DOHH2 (cell line): ENCODE measurements at regions not wholly inside any gene's neighbourhood (a gene's known extent, or its start where the extent isn't known, plus 50 kb on each side); places are given as distances from the start of the nearest gene placed in this dataset.
A peak's percentile ranks its signal among the peaks of the same experiment; 100 is the strongest.

Experiments used
- H3F3A ChIP-seq: fragments of 200-600 bp; sonication (generic), shearing (Covaris generic); 2 replicates; pipeline ENCODE4 v1.6.0; 2016; ENCODE audit warnings: antibody characterized with exemption, mild to moderate bottlenecking; ENCODE audit not compliant: control insufficient read depth, insufficient read depth
- H3K27ac ChIP-seq: fragments of 200-600 bp; sonication (generic); 2 replicates; pipeline ENCODE4 v1.5.1; 2014; ENCODE audit warnings: low read depth, mild to moderate bottlenecking, low read length, moderate library complexity
- H3K27me3 ChIP-seq: fragments of 200-600 bp; sonication (generic); 2 replicates; pipeline ENCODE4 v1.6.1; 2014; ENCODE audit warnings: mild to moderate bottlenecking, low read length, mixed read lengths; ENCODE audit not compliant: control insufficient read depth
- H3K36me3 ChIP-seq: fragments of 200-600 bp; sonication (generic); 2 replicates; pipeline ENCODE4 v1.6.1; 2014; ENCODE audit warnings: mild to moderate bottlenecking, low read length, moderate library complexity, mixed read lengths; ENCODE audit not compliant: control insufficient read depth
- H3K4me1 ChIP-seq: fragments of 200-600 bp; sonication (generic); 2 replicates; pipeline ENCODE4 v1.6.1; 2014; ENCODE audit warnings: mild to moderate bottlenecking, low read length, mixed read lengths; ENCODE audit not compliant: control insufficient read depth
- H3K4me2 ChIP-seq: fragments of 200-600 bp; sonication (generic); 2 replicates; pipeline ENCODE4 v1.6.0; 2014; ENCODE audit warnings: mild to moderate bottlenecking, low read length, moderate library complexity
- H3K4me3 ChIP-seq: fragments of 200-600 bp; sonication (generic); 2 replicates; pipeline ENCODE4 v1.5.1; 2014; ENCODE audit warnings: mild to moderate bottlenecking, low read length, mixed read lengths
- H3K79me2 ChIP-seq: fragments of 200-600 bp; sonication (generic); 2 replicates; pipeline ENCODE4 v1.6.1; 2014; ENCODE audit warnings: mild to moderate bottlenecking, low read length, mixed read lengths; ENCODE audit not compliant: control insufficient read depth
- H3K9me2 ChIP-seq: fragments of 200-600 bp; sonication (generic); replicated peaks from 2 replicates; pipeline ENCODE4 v1.6.1; 2014; ENCODE audit warnings: mild to moderate bottlenecking, low read length, mixed read lengths; ENCODE audit not compliant: control insufficient read depth
- H3K9me3 ChIP-seq: fragments of 200-600 bp; sonication (generic); 2 replicates; pipeline ENCODE4 v1.6.1; 2014; ENCODE audit warnings: antibody characterized with exemption, low read length, mixed read lengths; ENCODE audit not compliant: control insufficient read depth, insufficient read depth
- H4K20me1 ChIP-seq: fragments of 200-600 bp; sonication (generic); 2 replicates; pipeline ENCODE4 v1.6.0; 2014; ENCODE audit warnings: low read depth, mild to moderate bottlenecking, antibody characterized with exemption, low read length, moderate library complexity; ENCODE audit not compliant: control insufficient read depth, insufficient read depth
- EZH2phosphoT487 ChIP-seq: fragments of 200-600 bp; sonication (generic); IDR thresholded peaks from 2 replicates; pipeline ENCODE4 v1.6.1; 2017; ENCODE audit warnings: borderline replicate concordance, mild to moderate bottlenecking, antibody characterized with exemption, low read length, moderate library complexity, mixed read lengths
- TF ChIP-seq, protein P1 (sequence below): fragments of 200-600 bp; sonication (generic); IDR thresholded peaks from one replicate; pipeline ENCODE4 v1.5.1; 2014; ENCODE audit warnings: antibody characterized with exemption, mild to moderate bottlenecking, low read depth, low read length; ENCODE audit not compliant: poor library complexity, severe bottlenecking

DNA sequence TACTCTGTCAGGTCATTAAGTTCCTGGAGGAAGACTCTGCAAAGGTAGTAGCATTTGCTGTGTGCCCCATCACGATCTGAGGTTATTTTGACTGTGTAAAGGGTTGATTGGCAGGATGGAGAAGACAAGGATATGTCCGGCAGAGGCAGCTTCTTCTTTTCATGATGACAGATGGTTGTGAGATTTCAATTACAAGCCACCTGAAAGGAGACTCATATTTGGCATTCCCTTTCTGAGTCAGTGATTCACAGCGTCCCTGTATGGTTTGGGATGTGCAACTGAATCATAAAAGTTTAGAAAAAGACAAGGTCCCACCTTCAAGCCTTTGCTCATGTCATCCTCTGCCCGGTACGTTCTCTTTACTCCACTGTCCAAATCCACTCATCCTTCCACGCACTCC lies 113.4 kb downstream of the MTNR1B start:
- Histone ChIP-seq H3K4me2 (no peak overlapping the region), H3K79me2 (no peaks in the 10 kb centered on the region), H3K9me3 (no peaks in the 10 kb centered on the region), H4K20me1 (no peaks in the 10 kb centered on the region), H3K27me3 (no peaks in the 10 kb centered on the region), H3K4me3 (no peak overlapping the region), H3K27ac (no peak overlapping the region), H3K9me2 (no peaks in the 10 kb centered on the region), H3K4me1 (no peaks in the 10 kb centered on the region), H3K36me3 (no peaks in the 10 kb centered on the region), H3F3A (no peaks in the 10 kb centered on the region)
- TF ChIP-seq, protein P1, sequence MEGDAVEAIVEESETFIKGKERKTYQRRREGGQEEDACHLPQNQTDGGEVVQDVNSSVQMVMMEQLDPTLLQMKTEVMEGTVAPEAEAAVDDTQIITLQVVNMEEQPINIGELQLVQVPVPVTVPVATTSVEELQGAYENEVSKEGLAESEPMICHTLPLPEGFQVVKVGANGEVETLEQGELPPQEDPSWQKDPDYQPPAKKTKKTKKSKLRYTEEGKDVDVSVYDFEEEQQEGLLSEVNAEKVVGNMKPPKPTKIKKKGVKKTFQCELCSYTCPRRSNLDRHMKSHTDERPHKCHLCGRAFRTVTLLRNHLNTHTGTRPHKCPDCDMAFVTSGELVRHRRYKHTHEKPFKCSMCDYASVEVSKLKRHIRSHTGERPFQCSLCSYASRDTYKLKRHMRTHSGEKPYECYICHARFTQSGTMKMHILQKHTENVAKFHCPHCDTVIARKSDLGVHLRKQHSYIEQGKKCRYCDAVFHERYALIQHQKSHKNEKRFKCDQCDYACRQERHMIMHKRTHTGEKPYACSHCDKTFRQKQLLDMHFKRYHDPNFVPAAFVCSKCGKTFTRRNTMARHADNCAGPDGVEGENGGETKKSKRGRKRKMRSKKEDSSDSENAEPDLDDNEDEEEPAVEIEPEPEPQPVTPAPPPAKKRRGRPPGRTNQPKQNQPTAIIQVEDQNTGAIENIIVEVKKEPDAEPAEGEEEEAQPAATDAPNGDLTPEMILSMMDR, result no peak
- no peak for TF ChIP-seq EZH2phosphoT487

DNA sequence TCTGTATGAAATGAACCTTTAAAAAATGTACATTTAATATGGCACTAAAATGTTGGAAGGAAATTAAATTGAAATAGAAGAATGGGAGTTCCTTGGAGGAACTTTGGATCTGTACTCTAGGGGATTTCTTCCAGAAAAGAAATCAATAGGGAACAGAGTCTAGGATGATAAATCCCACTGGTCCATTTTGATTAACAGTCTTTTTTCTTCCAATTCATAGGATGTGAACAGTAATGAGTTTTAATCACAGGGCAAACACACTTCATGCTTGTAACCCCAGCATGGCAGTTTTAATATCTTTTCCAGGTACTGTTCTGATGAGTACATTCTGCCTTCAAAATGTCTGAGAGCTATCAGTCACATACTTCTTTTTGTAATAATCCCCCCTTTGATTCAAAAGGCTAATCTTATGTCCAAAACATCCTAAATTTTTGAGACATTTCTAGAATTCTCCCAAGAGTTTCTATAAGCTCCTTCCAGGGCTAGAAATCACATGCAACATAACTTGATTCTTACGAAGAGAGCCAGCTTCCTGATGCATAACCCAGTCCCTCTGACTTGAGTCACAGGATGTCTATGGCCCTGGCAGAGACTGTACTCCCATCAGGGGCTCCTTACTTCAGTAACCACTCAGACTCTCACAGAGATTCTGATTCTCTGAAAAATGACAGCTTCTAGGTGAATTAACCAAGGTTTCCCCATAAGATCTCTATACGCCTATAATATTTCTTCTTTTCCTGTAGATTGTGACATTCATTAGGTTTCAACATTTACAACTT lies 112.9 kb downstream of the SLC36A4 start:
- TF ChIP-seq EZH2phosphoT487, result no peak
- TF ChIP-seq, protein P1, result no peak

DNA sequence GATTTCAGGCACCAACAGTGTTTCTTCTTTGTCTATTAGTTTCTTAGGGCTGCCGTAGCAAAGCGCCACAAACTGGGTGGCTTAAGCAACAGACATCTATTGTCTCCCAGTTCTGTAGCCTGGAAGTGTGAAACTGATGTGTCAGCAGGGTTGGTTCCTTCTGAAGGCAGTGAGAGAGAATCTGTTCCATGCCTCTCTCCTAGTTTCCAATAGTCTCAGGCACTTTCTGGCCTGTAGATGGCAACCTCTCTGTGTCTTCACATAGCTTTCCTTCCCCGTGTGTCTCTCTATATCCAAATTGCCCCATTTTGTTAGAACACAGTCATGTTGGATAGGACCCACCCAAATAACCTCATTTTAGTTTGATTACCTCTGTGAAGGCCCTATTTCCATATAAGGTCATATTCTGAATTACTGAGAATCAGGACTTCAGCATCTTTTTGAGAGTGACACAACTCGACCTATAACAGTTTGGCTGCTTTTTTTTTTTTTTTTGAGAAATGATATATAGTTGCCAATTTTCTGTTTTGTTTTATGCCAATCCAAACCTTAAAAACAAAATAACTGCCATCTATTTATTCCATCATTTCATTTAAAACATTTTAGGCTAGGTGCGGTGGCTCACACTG lies 108.2 kb downstream of the SLC36A4 start:
- H3K4me1 ChIP-seq, result no peaks in the 10 kb centered on the region
- no peak overlapping the region for H3K4me3 ChIP-seq
- H3F3A ChIP-seq, result no peaks in the 10 kb centered on the region
- H3K4me2 ChIP-seq, result no peak overlapping the region
- no peaks in the 10 kb centered on the region for H3K36me3 ChIP-seq
- no peaks in the 10 kb centered on the region for H3K27me3 ChIP-seq
- H3K79me2 ChIP-seq, result no peaks in the 10 kb centered on the region
- no peak overlapping the region for H3K27ac ChIP-seq
- H3K9me2 ChIP-seq, result no peaks in the 10 kb centered on the region
- TF ChIP-seq EZH2phosphoT487, result no peak
- TF ChIP-seq, protein P1, result peak; percentile 62
- H3K9me3 ChIP-seq, result no peaks in the 10 kb centered on the region
- H4K20me1 ChIP-seq, result no peaks in the 10 kb centered on the region

More for the DNA sequence above, 112.9 kb downstream of the SLC36A4 start:
- Histone ChIP-seq H3K27me3 (no peaks in the 10 kb centered on the region), H3K79me2 (no peaks in the 10 kb centered on the region), H3K9me2 (no peaks in the 10 kb centered on the region), H3K36me3 (no peaks in the 10 kb centered on the region), H3K4me2 (no peak overlapping the region), H3K4me1 (no peaks in the 10 kb centered on the region), H3K9me3 (no peaks in the 10 kb centered on the region), H3K27ac (no peak overlapping the region), H3K4me3 (no peak overlapping the region), H3F3A (no peaks in the 10 kb centered on the region), H4K20me1 (no peaks in the 10 kb centered on the region)
